Stimulated activated CD8-positive, alpha-beta memory T cell treated with anti-CD3 and anti-CD28 coated beads, Interleukin-12 subunit alpha, Interleukin-12 subunit beta, amount 100 ng/mL, for 24 hours (primary cell): ENCODE measurements at regions not wholly inside any gene's neighbourhood (a gene's known extent, or its start where the extent isn't known, plus 50 kb on each side); places are given as distances from the start of the nearest gene placed in this dataset.

Experiments used
- DNase-seq: peaks from one replicate; pipeline ENCODE4 v3.0.0-alpha.2; 2020; ENCODE audit errors: extremely low read depth

DNA sequence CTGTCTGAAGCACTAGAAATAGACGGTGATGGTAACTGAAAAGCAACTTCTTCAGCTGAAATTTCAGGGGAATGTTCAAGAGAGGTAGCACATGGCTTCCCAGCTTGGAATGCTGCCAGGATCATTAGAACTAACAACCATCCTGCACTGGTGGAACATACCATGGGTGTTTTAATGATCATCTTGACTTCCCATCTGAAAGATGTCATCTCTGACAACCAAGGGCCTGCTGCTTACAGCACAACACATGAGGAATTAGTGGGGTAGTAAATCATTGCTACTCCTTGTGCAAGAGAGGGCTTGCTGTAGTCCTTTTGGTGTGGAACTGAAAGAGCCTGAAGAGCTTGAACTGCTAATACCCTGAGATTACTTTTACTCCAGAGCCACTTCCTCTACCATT, 853.7 kb downstream of the MCTP2 start:
- DNase-seq, result no peak

DNA sequence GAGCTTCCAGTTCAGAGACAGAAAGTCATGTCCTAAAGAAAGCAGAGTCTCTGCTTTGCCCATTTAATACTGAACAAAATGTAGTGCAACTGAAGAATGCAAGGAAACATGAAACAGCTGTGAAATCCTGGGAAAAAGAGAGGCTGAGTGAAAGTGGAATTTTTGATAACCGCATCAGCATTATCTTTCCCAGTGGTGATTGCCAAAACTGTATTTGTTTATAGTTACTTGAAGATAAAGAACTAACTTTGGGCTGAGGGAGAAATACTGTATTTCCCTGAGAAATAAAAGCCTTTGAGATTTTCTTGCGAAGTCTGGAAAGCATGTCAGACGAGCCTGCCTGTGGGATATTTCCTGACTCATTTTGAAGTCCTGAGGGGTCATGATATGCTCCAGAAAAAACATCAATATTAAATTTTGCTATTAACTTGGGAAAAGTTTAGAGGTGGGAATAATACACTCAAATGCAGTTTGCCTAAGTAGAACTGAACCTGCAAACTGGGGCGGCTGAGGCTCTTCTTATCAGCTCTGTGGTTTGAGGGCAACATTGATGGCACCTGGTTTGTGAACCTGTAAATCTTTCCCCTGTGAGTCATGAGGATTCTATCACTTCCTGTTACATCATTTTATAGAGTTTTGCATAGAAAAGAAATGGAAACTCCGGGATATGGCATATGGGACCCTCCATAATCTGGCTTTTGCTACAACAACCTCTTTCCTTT, 855.3 kb downstream of the MCTP2 start:
- no peak for DNase-seq

DNA sequence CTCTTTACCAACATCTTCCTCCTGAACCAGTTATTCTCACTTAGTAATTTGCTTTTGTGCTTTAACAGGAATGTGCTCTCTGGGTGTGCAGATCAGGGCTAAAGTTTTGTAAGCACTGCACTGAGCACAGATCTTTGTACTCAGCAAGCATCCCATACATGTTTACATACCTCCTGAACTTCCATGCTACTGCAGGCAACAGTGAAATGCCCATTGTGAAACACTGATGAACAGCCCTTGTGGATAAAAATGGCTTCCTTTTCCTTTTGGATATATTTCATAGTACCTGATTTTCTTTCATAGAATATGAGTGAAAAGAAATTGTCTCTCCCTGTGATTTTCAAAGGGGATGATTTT, 855.9 kb downstream of the MCTP2 start:
- no peak for DNase-seq

DNA sequence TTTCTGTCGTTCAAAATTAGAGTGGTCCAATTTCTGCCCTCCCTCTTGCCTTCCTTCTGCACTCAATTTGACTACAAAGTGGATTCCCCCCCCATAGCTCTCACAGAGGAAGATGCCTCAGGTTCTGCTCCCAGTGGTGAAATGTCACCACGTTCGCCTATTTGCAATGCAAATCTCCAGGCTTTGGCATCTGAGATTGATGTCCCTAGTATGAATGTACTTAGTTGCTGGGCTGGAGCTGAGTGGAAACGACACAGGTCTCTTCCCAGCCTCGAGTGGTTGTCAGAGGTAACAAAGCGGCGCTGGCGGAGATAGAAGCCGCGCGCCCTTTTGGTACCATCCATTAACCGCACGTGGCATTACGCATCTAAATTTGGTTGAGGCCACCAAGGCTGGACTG, 860.1 kb downstream of the MCTP2 start:
- no peak for DNase-seq

DNA sequence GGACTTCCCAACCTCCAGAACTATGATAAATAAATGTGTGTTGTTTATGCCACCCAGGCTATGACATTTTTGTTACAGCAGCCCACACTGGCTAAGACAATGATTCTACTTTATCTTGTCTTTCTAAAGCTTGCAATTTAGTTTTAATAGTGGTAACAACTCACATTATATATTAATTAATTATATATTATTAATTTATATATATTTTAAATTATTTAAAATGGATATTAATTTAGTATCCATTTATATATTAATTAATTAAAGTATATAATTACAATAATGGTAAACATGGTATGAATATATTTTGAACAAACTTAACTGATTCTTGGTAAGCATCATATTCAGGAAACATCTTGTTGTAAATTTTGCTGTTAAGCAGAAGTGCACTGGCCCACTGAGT, 863.9 kb downstream of the MCTP2 start:
- DNase-seq, result no peak

DNA sequence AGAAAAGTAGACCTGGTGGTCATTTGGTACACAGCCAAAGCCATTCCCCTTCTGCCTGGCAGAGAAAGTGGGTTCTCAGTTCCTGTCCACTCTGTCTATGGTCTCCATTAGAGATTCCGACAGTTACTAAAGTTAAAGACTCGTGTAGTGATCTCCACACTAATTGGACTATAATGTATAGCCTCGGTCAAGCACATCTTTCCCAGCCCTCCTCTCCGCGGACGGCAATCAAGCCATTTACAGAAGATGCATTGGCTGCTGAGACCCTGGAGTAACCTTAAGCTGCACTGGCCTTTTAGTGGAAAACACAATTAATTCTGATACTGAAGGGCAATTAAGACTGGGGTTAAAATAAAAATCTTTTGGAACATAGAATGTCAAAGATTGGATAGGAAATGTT, 865.3 kb downstream of the MCTP2 start:
- DNase-seq, result no peak

DNA sequence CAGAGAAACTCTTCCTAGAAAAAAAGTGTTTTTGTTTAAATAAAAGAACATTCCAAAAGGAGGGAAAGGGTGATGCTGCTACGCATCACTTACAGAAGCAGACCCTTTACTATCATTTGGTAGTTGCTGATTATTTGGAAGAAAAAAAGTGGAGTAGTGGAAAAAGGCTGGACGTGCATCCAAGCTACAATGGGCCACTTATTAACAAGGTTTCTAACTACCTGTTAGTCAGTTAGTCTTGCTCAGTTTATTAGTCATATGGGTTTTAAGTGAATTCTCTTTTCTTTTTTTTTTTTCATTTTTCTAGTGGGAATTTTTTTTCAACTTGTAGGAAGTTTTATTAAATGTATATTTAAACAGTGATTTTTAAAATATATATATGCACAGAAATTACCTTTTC, 866.0 kb downstream of the MCTP2 start:
- no peak for DNase-seq

DNA sequence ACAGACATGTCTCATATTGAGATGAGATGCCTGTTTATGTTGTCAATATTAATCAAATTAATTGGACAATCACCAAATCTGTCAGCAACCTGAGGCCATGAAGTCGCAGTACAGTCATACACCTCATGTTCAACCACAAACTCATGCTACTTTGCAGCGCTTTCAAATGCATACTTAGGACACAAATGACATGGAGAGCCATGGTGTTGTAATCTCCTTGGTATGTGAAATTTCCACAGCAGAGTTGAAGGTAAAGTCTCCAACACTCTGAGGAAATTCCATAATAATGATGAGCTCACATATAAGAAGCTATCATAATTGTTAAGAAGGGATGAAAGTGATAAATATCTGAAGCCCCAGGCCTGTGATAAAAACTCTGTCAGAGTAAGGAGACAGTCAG, 873.9 kb downstream of the MCTP2 start:
- no peak for DNase-seq

DNA sequence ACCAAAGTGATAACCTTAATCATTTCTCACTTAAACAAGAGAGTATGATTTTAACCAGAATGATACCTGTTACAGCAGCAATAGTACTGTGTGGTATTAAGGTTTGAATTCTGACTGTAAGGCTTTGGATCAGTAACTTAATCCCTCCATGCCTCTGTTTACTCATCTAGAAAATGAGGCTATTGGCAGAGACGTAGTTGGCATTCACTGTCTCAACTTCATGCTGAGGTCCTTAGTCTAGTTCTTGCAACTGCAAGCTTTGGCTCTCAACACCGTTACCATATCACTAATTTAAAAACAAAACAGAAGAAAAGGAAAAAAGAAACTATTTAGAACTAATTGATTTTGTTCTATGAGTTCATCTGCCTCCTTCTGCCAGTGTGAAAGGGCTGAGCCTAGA, 875.4 kb downstream of the MCTP2 start:
- no peak for DNase-seq

DNA sequence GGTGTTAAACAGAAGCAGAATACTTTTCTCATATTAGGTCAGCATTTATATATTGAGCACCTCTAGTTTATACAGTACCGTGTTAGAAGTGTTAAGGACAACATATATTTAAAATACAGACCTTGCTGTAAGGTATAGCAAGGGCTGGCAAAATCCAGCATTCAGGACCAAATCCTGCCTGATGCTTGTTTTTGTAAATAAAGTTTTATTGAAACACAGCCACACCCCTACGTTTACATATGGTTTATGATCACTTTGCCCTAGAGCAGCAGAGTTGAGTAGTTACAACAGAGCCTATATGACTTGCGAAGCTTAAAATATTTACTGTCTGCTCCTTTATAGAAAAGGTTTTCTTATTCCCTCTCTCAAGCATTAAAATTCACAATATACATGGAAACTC, 877.3 kb downstream of the MCTP2 start:
- DNase-seq, result no peak

DNA sequence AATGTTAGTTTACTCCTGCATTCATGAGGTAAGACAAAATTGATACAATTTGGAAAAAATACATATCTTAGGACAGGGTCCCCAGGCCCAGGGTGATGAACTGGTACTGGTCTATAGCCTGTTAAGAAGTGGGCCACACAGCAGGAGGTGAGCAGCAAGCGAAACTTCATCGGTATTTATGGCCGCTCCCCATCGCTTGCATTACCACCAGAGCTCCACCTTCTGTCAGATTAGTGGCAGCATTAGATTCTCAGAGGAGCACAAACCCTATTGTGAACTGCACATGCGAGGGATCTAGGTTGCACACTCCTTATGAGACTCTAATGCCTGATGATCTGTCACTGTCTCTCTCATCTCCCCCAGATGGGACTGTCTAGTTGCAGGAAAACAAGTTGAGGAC, 880.6 kb downstream of the MCTP2 start:
- DNase-seq, result no peak

DNA sequence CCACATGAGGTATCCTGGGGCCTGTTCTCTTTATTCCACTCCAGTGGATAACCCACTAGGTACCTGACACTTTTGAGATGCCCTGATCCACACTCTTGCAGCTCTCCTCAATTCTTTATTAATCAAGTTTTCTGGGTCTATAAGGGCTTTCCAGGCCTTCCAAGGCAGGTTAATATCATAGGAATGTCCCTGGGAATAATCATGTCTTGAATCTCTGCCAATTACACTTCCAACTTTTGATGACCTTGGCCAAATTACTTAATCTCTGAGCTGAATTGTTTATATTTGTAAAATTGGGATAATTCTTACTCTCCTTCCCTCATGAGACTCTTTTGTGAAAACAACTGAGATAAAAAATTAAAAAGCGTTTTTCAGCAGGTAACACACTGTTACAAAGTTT, 881.7 kb downstream of the MCTP2 start:
- no peak for DNase-seq

DNA sequence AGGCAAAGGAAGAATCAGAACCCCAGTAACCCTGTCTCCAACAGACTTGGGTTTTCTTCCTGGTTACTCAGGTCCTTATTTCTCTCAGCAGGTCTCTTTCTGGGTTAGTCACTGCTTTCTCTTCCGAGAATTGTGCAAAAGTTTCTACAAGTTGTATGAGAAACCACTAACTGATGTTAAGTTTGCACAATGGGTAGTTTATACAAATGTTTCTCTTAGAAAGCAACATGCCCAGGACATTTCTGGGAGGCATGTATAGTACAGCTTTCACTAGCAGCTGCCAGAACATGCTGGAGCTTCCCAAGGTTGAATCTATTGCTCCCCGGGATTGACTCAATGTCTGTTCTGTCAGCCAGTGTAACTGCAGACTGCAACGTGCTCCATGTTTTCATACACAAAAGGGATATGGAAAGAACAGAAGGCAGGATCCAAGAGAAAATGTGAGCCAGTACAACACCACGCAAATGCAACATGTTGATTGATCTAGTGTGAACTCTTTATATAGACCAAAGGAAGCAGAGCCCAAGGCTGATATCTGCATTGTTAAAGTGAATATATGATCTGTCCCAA, 887.8 kb downstream of the MCTP2 start:
- DNase-seq, result no peak

DNA sequence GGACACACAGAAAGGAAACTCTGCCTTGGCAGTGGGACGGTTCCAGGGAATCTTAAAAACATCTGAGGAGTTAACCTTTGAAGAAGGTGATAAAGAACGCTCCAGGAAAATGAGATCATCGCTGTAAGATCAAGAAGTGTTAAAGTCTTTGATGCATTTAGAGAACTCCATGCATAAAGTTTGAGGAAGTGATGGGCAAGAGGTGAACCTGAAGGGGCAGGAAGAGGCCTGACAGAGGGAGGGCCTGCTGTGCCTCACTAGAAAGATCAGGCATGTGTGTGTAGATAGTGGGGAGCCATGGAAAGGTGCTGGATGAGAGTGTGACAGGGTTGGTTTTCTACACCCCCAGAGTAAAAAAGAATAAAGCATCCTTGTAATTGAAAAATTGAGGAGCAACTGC, 889.2 kb downstream of the MCTP2 start:
- DNase-seq, result no peak

DNA sequence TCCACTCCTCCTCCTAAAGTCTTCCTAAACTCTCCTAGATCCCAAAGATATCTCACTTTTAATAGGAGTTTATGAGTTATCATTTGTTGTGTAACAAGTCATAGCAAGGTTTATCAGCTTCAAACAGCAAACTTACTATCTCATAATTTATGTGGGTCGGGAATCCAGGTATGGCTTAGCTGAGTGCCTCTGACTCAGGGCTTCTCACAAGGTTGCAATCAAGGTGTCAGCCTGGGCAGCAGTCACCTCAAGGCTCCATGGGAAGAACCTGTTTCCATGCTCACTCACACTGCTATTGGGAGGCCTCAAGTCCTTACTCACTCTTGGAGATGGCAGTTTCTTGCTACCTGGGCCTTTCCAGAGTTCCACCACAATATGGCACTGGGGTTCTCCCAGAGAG, 889.8 kb downstream of the MCTP2 start:
- DNase-seq, result no peak

DNA sequence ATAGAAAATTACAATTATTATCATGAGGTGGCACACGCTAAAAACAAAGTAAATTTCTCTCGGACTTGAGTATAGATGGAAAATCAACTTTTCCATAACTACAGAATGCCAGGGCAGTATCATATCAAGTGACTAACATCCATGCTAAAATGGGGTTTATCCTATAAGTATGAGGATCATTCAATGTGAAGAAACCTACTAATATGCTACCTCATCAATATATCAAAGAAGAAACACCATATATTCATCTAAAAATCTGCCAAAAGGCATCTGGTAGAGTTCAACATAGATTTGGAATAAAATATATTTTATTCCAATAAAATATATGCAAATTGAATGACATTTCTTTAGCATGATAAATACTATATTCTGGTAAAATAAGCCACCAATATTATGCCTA, 894.4 kb downstream of the MCTP2 start:
- no peak for DNase-seq

DNA sequence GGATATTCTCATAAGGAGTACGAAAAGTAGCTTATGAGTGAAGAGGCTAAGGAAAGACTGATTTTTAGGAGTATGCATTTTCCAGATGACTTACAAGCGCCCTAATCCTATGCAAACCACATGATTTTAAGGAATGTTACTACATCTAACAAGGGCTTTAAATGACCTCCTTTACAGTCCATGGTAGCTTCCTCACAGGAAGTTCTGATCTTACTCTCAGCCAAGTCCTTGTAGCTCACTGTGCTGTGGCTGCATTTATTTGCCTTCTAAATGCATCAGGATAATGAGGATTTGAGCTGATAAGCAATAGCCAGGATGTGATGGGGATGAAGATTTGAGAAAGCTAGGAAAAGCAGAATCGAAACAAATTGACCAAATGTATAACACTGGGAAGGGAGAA, 896.0 kb downstream of the MCTP2 start:
- no peak for DNase-seq

DNA sequence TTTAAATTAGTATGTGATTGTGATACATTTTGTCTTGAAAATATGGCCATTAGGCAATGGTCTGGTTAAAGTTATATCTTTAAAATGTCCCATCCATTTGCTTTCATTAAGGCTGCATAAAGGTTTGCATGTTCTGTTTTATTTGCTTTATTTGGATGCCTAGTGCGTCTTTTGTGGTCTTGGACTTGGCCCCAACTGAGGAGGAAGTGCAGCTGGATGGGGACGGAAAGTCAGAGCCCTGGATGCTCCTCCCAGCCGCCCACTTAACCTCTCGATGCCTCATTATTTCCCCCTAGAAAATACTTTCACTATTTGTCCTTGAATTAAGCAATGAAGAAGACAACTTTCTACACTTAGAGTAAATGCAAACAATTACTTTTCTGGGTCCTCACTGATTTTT, 898.2 kb downstream of the MCTP2 start:
- no peak for DNase-seq

DNA sequence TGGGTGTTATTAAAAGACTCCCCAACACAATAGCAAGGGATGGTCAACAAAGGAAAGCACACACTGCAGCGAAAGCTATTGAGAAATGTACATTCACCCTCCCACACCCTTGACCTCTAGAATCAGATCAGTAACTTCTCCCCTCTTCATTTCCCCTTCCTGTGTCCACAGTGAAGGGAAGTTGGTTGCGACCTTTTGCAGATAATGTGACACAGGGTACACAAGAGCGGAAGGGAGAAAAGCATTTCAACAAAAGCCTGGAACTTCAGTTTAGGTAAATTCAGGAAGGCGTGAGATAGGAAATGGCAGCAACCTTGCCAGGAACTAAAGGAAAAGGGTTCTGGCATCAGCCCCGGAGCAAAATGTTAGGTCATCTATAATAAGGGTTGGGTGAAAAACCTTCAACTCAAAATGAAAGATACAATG, 899.8 kb downstream of the MCTP2 start:
- DNase-seq, result no peak

DNA sequence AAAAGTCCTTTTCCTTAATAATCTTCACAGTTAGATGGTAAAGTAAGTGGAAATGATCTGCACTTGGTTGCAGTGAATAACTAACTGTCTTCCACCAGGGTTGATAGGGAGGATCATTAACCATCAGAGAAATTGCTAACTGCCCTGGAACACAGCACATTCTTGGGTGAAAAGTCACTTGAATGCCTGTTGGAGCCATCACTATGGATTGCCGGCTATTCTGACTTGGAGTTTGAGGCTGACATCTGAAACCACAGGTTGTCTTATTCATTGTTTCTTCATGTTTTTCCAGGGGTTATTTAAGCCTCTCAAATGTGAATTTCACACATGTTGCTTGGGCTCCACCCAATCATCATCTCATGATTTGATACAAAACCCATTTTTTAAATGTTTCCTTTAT, 901.4 kb downstream of the MCTP2 start:
- no peak for DNase-seq

DNA sequence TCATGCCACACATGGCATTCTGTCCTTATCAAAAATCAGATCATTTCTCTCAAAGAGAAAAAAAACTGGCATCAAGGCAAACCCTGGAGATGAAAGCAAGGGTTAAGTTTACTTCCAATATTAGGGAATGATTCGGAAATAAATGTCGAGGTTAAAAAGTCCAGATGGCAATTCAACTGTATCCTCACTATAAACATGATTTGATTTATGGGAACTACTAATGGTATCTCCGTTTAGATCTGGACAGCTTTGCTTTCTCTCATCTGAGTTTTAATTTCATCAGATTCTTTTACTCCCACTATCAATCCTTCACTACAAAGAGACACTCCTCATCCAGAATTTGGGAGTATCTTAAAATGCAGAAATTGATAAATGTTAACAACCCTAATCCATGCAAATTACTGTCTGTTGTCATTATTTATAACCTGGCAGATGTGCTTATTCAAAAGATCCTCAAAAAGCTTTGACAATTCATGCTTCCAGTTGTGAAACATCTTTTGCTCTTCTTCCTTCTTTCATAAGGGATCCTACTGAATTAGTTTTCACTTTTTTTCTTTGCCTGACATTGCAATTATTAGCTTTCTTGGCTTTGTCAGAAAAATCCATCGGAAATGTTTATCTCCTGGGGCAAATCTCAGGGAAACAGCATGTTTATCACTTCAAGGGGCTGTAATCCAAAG, 903.2 kb downstream of the MCTP2 start:
- no peak for DNase-seq

DNA sequence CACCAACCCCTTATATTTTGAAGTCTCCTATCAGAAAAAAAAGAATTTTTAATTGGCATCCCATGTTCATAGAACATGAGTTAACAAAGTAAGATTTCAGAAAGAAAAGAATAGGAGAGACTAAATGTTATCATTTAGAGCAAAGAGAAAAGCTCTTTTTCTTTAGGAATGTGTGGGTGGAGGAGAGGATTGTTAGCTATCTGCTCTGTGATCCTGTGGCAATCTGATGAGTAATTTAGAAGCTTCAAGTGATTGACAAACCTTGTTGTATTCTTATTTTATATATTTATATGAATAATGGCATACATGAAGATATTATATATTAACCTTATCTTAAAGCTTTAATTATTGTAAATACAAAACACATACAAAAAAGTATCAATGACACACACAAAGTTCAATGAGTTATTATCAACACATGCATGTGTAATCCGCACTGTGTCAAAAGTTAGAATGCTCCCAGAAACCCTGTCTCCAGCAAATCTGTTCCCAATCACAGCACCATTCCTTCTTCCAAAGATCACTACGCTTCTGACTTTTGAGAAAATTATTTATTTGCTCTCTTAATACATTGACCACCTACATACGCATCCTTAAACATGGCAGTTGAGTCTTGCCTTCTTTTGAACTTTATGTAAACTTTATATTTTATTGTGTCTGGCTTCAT, 907.4 kb downstream of the MCTP2 start:
- DNase-seq, result no peak

DNA sequence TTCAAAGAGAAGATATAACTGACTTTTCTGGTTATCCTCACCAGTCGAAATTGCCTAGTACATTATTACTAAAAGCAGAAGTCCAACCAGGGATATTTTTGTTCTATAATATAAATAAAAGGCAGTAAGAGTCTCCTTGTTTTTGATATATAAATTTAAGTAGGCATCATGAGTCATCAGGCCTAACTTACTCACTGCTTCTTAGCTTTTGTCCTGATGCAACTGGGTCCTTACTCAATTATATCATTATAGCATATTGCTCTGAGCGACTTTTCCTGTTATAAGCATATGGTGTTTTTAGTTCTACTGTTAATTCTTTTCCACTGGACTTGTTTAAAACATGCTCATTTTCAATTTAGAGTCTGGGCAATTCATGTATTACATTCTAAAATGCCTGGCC, 910.1 kb downstream of the MCTP2 start:
- DNase-seq, result no peak
